Kidney epithelial cell (primary cell): ENCODE measurements at regions not wholly inside any gene's neighbourhood (a gene's known extent, or its start where the extent isn't known, plus 50 kb on each side); places are given as distances from the start of the nearest gene placed in this dataset.

Experiments used
- DNase-seq: peaks from one replicate; pipeline ENCODE4 v3.0.0-alpha.2; 2010; ENCODE audit warnings: low read depth
- H3K27me3 ChIP-seq: 2 replicates; pipeline ENCODE4 v1.6.0; 2011; ENCODE audit warnings: low read length; ENCODE audit not compliant: control insufficient read depth, insufficient read depth
- H3K36me3 ChIP-seq: 2 replicates; pipeline ENCODE4 v1.5.1; 2011; ENCODE audit warnings: low read length; ENCODE audit not compliant: control insufficient read depth, insufficient read depth
- H3K4me3 ChIP-seq: 2 replicates; pipeline ENCODE4 v1.5.1; 2011; ENCODE audit warnings: low read depth, mild to moderate bottlenecking, control low read depth, low read length
- CTCF ChIP-seq: IDR thresholded peaks from 2 replicates; pipeline ENCODE4 v1.5.1; 2011; ENCODE audit warnings: mild to moderate bottlenecking, moderate library complexity, low read length, control low read depth, inconsistent platforms; ENCODE audit not compliant: insufficient read depth, poor library complexity, severe bottlenecking

GRCh38 chr2:239894276-239894675 is 130.9 kb downstream of the NDUFA10 start:
- H3K4me3 ChIP-seq = no peak overlapping the region
- no peak for DNase-seq
- no peaks in the 10 kb centered on the region for H3K36me3 ChIP-seq
- H3K27me3 ChIP-seq = no peaks in the 10 kb centered on the region
- no peak for TF ChIP-seq CTCF

DNA sequence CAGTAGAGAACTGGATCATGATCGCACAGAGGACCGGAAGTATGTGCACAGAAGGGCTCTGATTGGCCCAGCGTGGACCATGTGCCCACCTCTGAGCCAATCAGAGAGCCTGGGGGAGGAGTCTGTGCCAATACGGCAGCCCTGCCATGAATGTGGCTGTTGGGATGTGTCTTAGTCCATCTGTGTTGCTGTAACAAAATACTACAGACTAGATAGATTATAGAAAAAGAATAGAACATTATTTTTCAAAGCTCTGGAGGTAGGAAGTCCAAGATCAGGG is 132.0 kb downstream of the NDUFA10 start:
- no peak overlapping the region for H3K4me3 ChIP-seq
- no peaks in the 10 kb centered on the region for H3K36me3 ChIP-seq
- TF ChIP-seq CTCF = no peak

GRCh38 chr2:239892441-239893235 is 132.5 kb downstream of the NDUFA10 start:
- no peaks in the 10 kb centered on the region for H3K27me3 ChIP-seq
- no peak overlapping the region for H3K4me3 ChIP-seq
- TF ChIP-seq CTCF = no peak
- DNase-seq = no peak
- H3K36me3 ChIP-seq = no peaks in the 10 kb centered on the region

More for the DNA sequence above, 132.0 kb downstream of the NDUFA10 start:
- no peaks in the 10 kb centered on the region for H3K27me3 ChIP-seq
- DNase-seq = no peak

- no peak for TF ChIP-seq CTCF
- no peaks in the 10 kb centered on the region for H3K36me3 ChIP-seq
- no peak for DNase-seq
- no peaks in the 10 kb centered on the region for H3K27me3 ChIP-seq
- H3K4me3 ChIP-seq = no peak overlapping the region
Observed at GRCh38 chr2:239891698-239892097, 133.4 kb downstream of the NDUFA10 start.

DNA sequence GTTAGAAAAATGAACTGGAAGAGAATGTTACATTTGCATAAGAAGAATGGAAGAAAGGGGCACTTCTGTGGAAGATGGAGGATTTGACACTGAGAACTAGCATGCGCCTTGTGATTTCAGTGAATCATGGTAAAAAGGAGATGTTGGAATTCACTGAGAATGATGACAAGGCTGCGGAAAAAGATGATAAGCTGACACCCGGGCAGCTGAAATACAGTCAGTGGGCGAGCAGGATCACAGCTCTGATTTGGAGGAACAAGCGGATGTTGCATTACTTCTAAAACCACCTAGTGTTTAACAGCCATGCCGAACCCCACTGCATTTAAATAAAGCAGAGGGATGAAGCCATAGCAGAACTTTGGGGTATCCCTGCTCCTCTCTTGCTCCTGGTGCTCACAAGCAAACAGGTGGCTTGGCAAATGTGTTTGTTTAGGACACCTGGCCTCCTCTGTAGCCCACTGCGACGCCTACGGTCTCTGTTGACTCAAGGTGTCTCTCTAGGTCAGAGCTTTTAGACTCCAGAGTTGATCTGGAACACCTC is 134.9 kb downstream of the NDUFA10 start:
- no peak for DNase-seq

More for the DNA sequence above, 134.9 kb downstream of the NDUFA10 start:
- Histone ChIP-seq H3K4me3 (no peak overlapping the region), H3K27me3 (no peaks in the 10 kb centered on the region), H3K36me3 (no peaks in the 10 kb centered on the region)
- no peak for TF ChIP-seq CTCF
